ENCODE measurements at regions not wholly inside any gene's neighbourhood (a gene's known extent, or its start where the extent isn't known, plus 50 kb on each side); places are given as distances from the start of the nearest gene placed in this dataset.

- DNase-seq = no peak
Measured at GRCh38 chr2:15845737-15846405, 94.5 kb upstream of the MYCN start.

- DNase-seq = no peak
Measured at GRCh38 chr2:15846626-15847025, 93.7 kb upstream of the MYCN start.

DNA sequence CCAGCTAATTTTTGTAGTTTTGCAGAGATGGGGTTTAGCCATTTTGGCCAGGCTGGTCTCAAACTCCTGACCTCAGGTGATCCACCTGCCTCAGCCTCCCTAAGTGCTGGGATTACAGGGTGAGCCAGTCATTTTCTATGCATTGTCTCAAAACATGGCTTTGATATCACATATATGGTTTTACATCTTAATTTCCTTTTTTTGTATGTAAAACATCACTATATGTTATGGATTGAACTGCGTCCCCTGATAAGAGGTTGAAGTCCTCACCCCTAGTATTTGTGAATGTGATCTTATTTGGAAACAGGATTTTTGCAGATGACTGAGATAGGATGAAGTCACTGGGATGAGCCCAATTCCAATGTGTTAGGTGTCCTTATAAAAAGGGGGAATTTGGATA, 89.8 kb upstream of the MYCN start:
- DNase-seq = no peak

DNA sequence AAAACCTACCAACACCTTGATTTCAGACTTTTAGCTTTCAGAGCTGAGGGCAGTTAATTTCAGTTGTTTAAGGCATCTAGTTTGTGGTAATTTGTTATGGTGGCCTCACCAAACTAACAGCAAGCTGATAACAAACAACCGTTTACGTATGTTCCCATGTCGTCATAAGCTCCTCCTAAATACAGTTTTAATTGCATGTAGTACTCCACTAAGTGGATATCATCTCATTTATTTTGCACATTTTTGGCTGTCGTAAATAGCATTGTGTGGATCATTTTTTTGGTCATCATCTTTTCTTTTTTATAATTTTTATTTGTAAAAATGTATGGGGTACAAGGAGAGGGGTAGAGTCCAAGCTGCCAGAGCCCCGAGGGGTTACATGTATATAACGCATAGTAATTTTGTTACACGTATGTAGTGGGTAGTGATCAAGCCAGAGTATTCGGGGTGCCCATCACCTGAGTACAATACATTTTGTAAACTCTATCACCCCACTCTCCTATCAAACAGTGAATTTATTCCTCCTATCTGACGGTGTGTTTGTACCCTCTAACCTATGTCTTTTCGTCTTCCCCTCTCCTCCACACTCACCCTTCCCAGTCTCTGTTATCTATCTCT, 89.2 kb upstream of the MYCN start:
- DNase-seq = no peak

DNA sequence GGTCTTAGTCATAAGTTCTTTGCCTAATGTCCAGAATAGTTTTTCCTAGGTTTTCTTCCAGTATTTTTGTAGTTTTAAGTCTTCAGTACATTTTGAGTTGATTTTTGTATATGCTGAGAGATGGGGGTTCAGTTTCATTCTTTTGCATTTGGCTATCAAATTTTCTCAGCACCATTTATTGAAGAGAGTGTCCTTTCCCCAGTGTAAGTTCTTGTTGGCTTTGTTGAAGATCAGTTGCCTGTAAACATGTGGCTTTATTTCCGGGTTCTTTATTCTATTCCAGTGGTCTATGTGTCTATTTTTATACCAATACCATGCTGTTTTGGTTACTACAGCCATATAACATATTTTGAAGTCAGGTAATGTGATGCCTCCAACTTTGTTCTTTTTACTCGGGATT, 87.5 kb upstream of the MYCN start:
- no peak for DNase-seq

- no peak for DNase-seq
Measured at GRCh38 chr2:15853903-15854302, 86.4 kb upstream of the MYCN start.

- DNase-seq = no peak
Measured at GRCh38 chr2:15855766-15856260, 84.5 kb upstream of the MYCN start.

GRCh38 chr2:15856318-15856717, 84.0 kb upstream of the MYCN start:
- DNase-seq = no peak

GRCh38 chr2:15858466-15858865, 81.9 kb upstream of the MYCN start:
- DNase-seq = no peak

DNA sequence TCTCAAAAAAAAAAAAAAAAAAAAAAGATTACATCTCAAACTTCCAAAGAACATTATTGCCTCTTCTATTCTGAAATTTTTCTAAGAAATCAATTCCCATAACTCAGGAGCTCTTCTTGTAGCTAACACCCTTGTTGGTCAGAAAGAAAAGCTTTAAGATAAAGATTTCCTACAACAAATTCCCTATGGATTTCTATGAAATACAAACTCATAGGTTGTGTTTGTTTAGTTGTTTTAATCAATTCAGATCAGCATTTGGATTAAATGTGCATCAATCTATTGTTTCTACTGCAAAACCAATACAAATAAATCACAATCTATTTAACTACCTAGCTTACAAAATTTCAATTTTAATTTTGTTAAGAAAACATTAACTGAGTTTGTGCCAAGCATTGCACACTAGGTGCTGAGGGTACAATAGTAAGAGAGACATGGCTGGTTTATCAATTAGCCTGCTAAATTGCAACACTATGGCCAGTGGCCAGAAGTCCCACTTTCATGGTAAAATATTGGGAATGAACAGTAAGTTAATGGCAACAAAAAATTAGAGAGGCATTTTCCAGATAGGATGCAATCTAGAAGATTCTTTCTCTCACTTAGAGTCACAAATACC, 80.2 kb upstream of the MYCN start:
- DNase-seq = no peak

DNA sequence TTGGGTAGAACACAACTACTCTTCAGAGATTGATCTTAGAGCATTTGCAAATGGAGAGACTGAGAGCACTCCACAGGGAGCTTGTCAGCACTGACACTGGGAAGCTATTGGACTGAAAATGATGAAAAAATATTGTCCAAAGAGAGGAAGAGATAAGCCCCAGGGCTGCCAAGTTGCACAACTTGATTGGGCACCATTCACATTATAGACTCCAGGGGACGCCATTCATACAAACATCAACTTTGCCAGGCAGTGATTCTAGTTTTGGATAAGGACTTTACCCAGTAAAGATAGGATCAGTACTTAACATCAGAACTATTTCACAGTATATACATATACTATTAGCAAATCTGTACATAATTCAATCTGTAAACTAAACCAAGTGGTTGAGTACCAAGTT, 79.6 kb upstream of the MYCN start:
- DNase-seq = no peak

GRCh38 chr2:15861172-15861822, 79.1 kb upstream of the MYCN start:
- no peak for DNase-seq

DNA sequence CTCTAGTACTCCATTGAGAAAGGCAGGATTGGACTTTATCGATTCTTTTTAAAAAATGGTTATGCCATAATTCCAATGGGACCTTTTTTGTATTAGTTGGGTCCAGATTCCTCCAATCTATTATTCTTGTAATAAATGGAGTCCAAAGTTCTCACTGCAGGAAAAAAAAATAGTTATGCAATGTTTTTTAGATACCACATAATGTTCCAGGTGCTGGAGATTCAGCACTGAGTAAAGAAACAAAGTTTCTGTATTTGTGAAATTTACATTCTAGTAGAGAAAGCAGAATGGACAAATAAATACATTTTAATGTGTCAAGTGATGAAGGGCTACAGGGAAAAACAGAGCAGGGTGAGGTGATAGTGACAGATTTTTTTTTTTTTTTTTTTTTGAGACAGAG, 78.5 kb upstream of the MYCN start:
- no peak for DNase-seq

DNA sequence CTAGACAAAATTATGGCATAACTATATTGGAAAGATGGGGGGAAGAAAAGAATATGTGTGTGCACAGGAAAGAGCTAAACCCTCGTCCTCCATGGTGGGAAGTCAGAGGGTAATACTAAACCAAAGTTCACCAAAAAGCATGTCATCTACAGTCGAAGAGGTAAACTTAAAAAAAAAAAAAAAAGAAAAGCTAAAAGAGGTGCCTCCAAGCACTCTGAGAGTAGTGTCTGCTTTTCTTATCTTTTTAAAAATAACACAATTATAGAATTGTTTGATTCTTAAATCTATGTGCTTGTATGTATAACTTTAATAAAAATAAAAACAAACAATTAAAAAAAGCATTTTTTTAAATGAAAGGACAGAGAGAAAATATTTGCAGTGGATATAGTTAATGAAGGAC, 77.3 kb upstream of the MYCN start:
- no peak for DNase-seq

- no peak for DNase-seq
Measured at GRCh38 chr2:15863494-15864175, 76.7 kb upstream of the MYCN start.

GRCh38 chr2:15864176-15864769, 76.1 kb upstream of the MYCN start:
- DNase-seq = no peak

GRCh38 chr2:15865923-15866322, 74.4 kb upstream of the MYCN start:
- no peak for DNase-seq

DNA sequence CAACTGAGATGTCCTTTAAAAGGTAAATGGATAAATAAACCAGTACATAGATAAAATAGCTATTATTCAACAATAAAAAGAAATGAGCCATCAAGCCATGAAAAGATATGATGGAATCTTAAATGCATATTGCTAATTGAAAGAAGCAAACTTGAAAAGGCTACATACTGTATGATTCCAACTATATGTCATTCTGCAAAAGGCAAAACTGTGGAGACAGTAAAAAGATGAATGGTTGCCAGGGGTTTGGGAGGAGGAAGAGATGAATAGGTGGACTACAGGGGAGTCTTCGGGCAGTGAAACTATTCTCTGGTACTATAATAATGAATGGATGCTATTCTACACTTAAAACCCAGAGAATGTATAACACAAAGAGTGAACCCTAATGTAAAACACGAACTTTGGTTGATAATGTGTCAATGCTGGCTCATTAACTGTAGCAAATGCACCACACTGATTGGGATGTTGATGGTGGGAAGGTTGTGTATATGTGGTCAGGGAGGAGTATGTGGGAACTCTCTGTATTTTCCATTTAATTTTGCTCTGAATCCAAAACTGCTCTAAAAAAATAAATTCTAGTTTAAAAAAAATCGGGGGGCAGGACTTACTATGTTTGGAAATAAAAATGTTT, 73.7 kb upstream of the MYCN start:
- no peak for DNase-seq

GRCh38 chr2:15867194-15868171, 72.9 kb upstream of the MYCN start:
- no peak for DNase-seq

- no peak for DNase-seq
Measured at GRCh38 chr2:15868186-15868585, 72.2 kb upstream of the MYCN start.

- no peak for DNase-seq
Measured at GRCh38 chr2:15868704-15869103, 71.6 kb upstream of the MYCN start.

Data from NCI-H2029 (cell line).